ENCODE measurements at regions not wholly inside any gene's neighbourhood (a gene's known extent, or its start where the extent isn't known, plus 50 kb on each side); places are given as distances from the start of the nearest gene placed in this dataset.

GRCh38 chr5:133682451-133682850, 70.1 kb upstream of the FSTL4 start:
- Histone ChIP-seq H3K36me3 (ENCODE audit: control insufficient read depth in 2 of 2, extremely low read depth in 1 of 2, insufficient read depth in 1 of 2, low read length in 1 of 2) (no peaks in the 10 kb centered on the region), H3K4me3 (ENCODE audit: control insufficient read depth in 1 of 2, extremely low read depth in 1 of 2, low read length in 1 of 2) (no peak overlapping the region), H3K27ac (ENCODE audit: low read length) (no peak overlapping the region), H3K9me3 (no peaks in the 10 kb centered on the region), H3K4me1 (ENCODE audit: control insufficient read depth in 1 of 2, extremely low read depth in 1 of 2, insufficient read depth in 2 of 2, low read length in 2 of 2) (no peaks in the 10 kb centered on the region), H3K27me3 (replicated peaks in 1 of 2; ENCODE audit: control insufficient read depth in 2 of 2, extremely low read depth in 1 of 2, insufficient read depth in 2 of 2, low read length in 1 of 2) (peaks cover 0 to 9% of the 10 kb centered on the region in 2 experiments)
- Mint-ChIP-seq H3K4me3 (no peak overlapping the region), H3K9me3 (no peaks in the 10 kb centered on the region), H3K27me3 (peaks cover 18 to 21% of the 10 kb centered on the region in 2 donors), H3K4me1 (no peaks in the 10 kb centered on the region), H3K27ac (no peak overlapping the region), H3K36me3 (no peaks in the 10 kb centered on the region)
- ATAC-seq (replicated peaks in 1 of 4) (no peak), DNase-seq (no peak)
- 70% methylated on average over 4 of the region's 4 CpGs for WGBS (ENCODE audit: insufficient coverage)
- POLR2A ChIA-PET, result no interaction called here
- CTCF ChIA-PET, result no interaction called here

GRCh38 chr5:133681896-133682295, 69.6 kb upstream of the FSTL4 start:
- peaks cover 0 to 5% of the 10 kb centered on the region in 2 experiments for H3K27me3 ChIP-seq (replicated peaks in 1 of 2; ENCODE audit: control insufficient read depth in 2 of 2, extremely low read depth in 1 of 2, insufficient read depth in 2 of 2, low read length in 1 of 2)
- WGBS (ENCODE audit: insufficient coverage), result 0% methylated on average over 1 of the region's 2 CpGs
- H3K4me3 ChIP-seq (ENCODE audit: control insufficient read depth in 1 of 2, extremely low read depth in 1 of 2, low read length in 1 of 2), result no peak overlapping the region
- DNase-seq, result no peak
- no peaks in the 10 kb centered on the region for H3K4me1 ChIP-seq (ENCODE audit: control insufficient read depth in 1 of 2, extremely low read depth in 1 of 2, insufficient read depth in 2 of 2, low read length in 2 of 2)
- Mint-ChIP-seq H3K27ac (no peak overlapping the region), H3K36me3 (no peaks in the 10 kb centered on the region), H3K4me3 (no peak overlapping the region), H3K4me1 (no peaks in the 10 kb centered on the region), H3K9me3 (no peaks in the 10 kb centered on the region), H3K27me3 (peaks cover 14 to 17% of the 10 kb centered on the region in 2 donors)
- H3K9me3 ChIP-seq, result no peaks in the 10 kb centered on the region
- H3K36me3 ChIP-seq (ENCODE audit: control insufficient read depth in 2 of 2, extremely low read depth in 1 of 2, insufficient read depth in 1 of 2, low read length in 1 of 2), result no peaks in the 10 kb centered on the region
- H3K27ac ChIP-seq (ENCODE audit: low read length), result no peak overlapping the region
- ChIA-PET POLR2A (no interaction called here), CTCF (no interaction called here)
- no peak for ATAC-seq (replicated peaks in 1 of 4)

DNA sequence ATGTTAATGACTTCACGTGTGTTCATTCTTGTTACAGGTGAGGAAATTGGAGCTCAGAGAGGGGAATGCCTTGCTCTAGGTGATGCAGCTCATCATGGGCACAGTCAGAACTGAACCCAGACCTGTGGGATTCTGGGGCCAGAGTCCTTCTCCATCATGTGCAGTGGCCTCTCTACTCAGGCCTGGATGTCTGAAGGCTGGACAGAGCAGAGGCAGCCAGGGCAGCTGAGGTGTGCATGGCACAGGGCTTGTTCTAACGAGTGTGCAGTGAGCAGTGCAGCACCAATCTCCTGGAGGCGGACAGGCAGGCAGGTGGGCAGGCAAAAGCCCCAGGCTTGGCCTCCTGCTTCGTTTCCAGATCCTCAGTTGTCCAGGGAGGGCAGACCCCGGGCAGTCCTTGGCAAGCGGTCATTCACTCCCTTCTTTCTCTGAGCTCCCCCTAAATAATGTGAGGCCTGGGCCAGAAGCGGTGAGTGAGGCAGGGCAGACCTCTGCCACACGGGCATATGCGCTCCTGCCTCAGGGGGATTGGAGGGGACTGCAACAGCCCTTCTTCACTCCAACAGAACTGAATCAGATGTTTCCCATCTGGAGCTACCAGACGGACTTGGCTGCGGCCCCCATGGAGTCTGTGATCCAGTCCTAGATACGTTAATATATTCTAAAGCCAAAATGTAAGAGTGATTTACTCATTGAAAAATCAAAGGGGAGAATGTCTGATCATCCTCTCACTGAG, 68.7 kb upstream of the FSTL4 start:
- 77% methylated on average over 5 of the region's 12 CpGs for WGBS (ENCODE audit: insufficient coverage)
- Histone ChIP-seq H3K27me3 (replicated peaks in 1 of 2; ENCODE audit: control insufficient read depth in 2 of 2, extremely low read depth in 1 of 2, insufficient read depth in 2 of 2, low read length in 1 of 2) (peaks cover 0 to 2% of the 10 kb centered on the region in 2 experiments), H3K36me3 (ENCODE audit: control insufficient read depth in 2 of 2, extremely low read depth in 1 of 2, insufficient read depth in 1 of 2, low read length in 1 of 2) (no peaks in the 10 kb centered on the region), H3K9me3 (no peaks in the 10 kb centered on the region), H3K4me1 (ENCODE audit: control insufficient read depth in 1 of 2, extremely low read depth in 1 of 2, insufficient read depth in 2 of 2, low read length in 2 of 2) (no peaks in the 10 kb centered on the region), H3K27ac (ENCODE audit: low read length) (no peak overlapping the region), H3K4me3 (ENCODE audit: control insufficient read depth in 1 of 2, extremely low read depth in 1 of 2, low read length in 1 of 2) (no peak overlapping the region)
- ChIA-PET POLR2A (no interaction called here), CTCF (no interaction called here)
- H3K4me3 Mint-ChIP-seq, result no peak overlapping the region
- DNase-seq, result no peak
- H3K27me3 Mint-ChIP-seq, result peaks cover 6 to 10% of the 10 kb centered on the region in 2 donors
- H3K27ac Mint-ChIP-seq, result no peak overlapping the region
- H3K36me3 Mint-ChIP-seq, result no peaks in the 10 kb centered on the region
- H3K4me1 Mint-ChIP-seq, result no peaks in the 10 kb centered on the region
- ATAC-seq (replicated peaks in 1 of 4), result no peak
- H3K9me3 Mint-ChIP-seq, result no peaks in the 10 kb centered on the region

- Histone ChIP-seq H3K36me3 (ENCODE audit: control insufficient read depth in 2 of 2, extremely low read depth in 1 of 2, insufficient read depth in 1 of 2, low read length in 1 of 2) (no peaks in the 10 kb centered on the region), H3K4me1 (ENCODE audit: control insufficient read depth in 1 of 2, extremely low read depth in 1 of 2, insufficient read depth in 2 of 2, low read length in 2 of 2) (no peaks in the 10 kb centered on the region), H3K27ac (ENCODE audit: low read length) (no peak overlapping the region), H3K27me3 (replicated peaks in 1 of 2; ENCODE audit: control insufficient read depth in 2 of 2, extremely low read depth in 1 of 2, insufficient read depth in 2 of 2, low read length in 1 of 2) (peaks cover 0 to 2% of the 10 kb centered on the region in 2 experiments), H3K9me3 (no peaks in the 10 kb centered on the region), H3K4me3 (ENCODE audit: control insufficient read depth in 1 of 2, extremely low read depth in 1 of 2, low read length in 1 of 2) (no peak overlapping the region)
- no peak overlapping the region for H3K4me3 Mint-ChIP-seq
- no peaks in the 10 kb centered on the region for H3K36me3 Mint-ChIP-seq
- ATAC-seq (replicated peaks in 1 of 4) (no peak), DNase-seq (no peak)
- no peaks in the 10 kb centered on the region for H3K4me1 Mint-ChIP-seq
- no peak overlapping the region for H3K27ac Mint-ChIP-seq
- ChIA-PET POLR2A (no interaction called here), CTCF (no interaction called here)
- H3K27me3 Mint-ChIP-seq, result peaks cover 10 to 14% of the 10 kb centered on the region in 2 donors
- 86% methylated on average over 1 of the region's 1 CpG for whole genome bisulfite sequencing (ENCODE audit: insufficient coverage)
- no peaks in the 10 kb centered on the region for H3K9me3 Mint-ChIP-seq
Observed at GRCh38 chr5:133679534-133679933, 67.2 kb upstream of the FSTL4 start.

- H3K4me3 ChIP-seq (ENCODE audit: control insufficient read depth in 1 of 2, extremely low read depth in 1 of 2, low read length in 1 of 2), result no peak overlapping the region
- ChIA-PET POLR2A (no interaction called here), CTCF (no interaction called here)
- Mint-ChIP-seq H3K4me1 (no peaks in the 10 kb centered on the region), H3K36me3 (no peaks in the 10 kb centered on the region), H3K27me3 (peaks cover 13 to 25% of the 10 kb centered on the region in 2 donors), H3K27ac (no peak overlapping the region), H3K4me3 (no peak overlapping the region), H3K9me3 (peaks cover 0 to 4% (median 4%) of the 10 kb centered on the region in 3 donors)
- no peak overlapping the region for H3K27ac ChIP-seq (ENCODE audit: low read length)
- peaks cover 0 to 5% of the 10 kb centered on the region in 2 experiments for H3K27me3 ChIP-seq (replicated peaks in 1 of 2; ENCODE audit: control insufficient read depth in 2 of 2, extremely low read depth in 1 of 2, insufficient read depth in 2 of 2, low read length in 1 of 2)
- no peaks in the 10 kb centered on the region for H3K36me3 ChIP-seq (ENCODE audit: control insufficient read depth in 2 of 2, extremely low read depth in 1 of 2, insufficient read depth in 1 of 2, low read length in 1 of 2)
- no peaks in the 10 kb centered on the region for H3K4me1 ChIP-seq (ENCODE audit: control insufficient read depth in 1 of 2, extremely low read depth in 1 of 2, insufficient read depth in 2 of 2, low read length in 2 of 2)
- no peak for ATAC-seq (replicated peaks in 1 of 4)
- no peak for DNase-seq
- WGBS (ENCODE audit: insufficient coverage), result 84% methylated on average over 8 of the region's 13 CpGs
- H3K9me3 ChIP-seq, result no peaks in the 10 kb centered on the region
Observed at GRCh38 chr5:133675376-133676154, 63.2 kb upstream of the FSTL4 start.

DNA sequence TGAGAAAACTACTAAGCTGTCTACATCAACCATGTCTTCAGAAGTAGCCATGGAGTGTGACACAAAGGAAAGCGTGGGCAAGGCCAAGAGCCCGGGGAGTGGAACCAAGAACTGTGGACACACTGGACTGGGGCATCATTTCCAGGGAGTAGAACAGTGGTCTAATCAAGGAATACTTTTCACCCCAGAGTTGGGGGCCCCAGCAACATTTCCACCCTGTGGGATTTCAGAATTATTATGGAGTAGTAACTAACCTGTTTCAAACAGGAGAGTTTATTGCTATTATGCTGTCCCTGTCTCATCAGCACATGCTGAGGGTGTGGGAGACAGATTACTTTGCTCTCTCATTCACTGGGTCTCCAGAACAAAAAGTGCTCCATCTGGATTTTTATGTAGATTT, 58.0 kb upstream of the FSTL4 start:
- Histone ChIP-seq H3K27ac (ENCODE audit: low read length) (no peak overlapping the region), H3K36me3 (ENCODE audit: control insufficient read depth in 2 of 2, extremely low read depth in 1 of 2, insufficient read depth in 1 of 2, low read length in 1 of 2) (no peaks in the 10 kb centered on the region), H3K4me1 (ENCODE audit: control insufficient read depth in 1 of 2, extremely low read depth in 1 of 2, insufficient read depth in 2 of 2, low read length in 2 of 2) (no peaks in the 10 kb centered on the region), H3K27me3 (replicated peaks in 1 of 2; ENCODE audit: control insufficient read depth in 2 of 2, extremely low read depth in 1 of 2, insufficient read depth in 2 of 2, low read length in 1 of 2) (peaks cover 0 to 19% of the 10 kb centered on the region in 2 experiments), H3K9me3 (no peaks in the 10 kb centered on the region), H3K4me3 (ENCODE audit: control insufficient read depth in 1 of 2, extremely low read depth in 1 of 2, low read length in 1 of 2) (no peak overlapping the region)
- peaks cover 23 to 39% of the 10 kb centered on the region in 2 donors for H3K27me3 Mint-ChIP-seq
- H3K9me3 Mint-ChIP-seq, result peaks cover 0 to 4% (median 4%) of the 10 kb centered on the region in 3 donors
- WGBS (ENCODE audit: insufficient coverage), result no CpG with 5 or more reads among the region's 2 CpGs
- ATAC-seq (replicated peaks in 1 of 4) (no peak), DNase-seq (no peak)
- H3K36me3 Mint-ChIP-seq, result no peaks in the 10 kb centered on the region
- no peaks in the 10 kb centered on the region for H3K4me1 Mint-ChIP-seq
- POLR2A ChIA-PET, result no interaction called here
- CTCF ChIA-PET, result no interaction called here
- H3K27ac Mint-ChIP-seq, result no peak overlapping the region
- H3K4me3 Mint-ChIP-seq, result no peak overlapping the region

Data from T-cell (primary cell).